ENCODE measurements at regions not wholly inside any gene's neighbourhood (a gene's known extent, or its start where the extent isn't known, plus 50 kb on each side); places are given as distances from the start of the nearest gene placed in this dataset.
"Not testable (repeated sequence)": the region's sequence is repeated elsewhere in the genome, so short reads cannot be mapped to it uniquely, and the experiment has no call there.

- no peak for DNase-seq
Measured at GRCh38 chr5:92868442-92868841, 712.6 kb downstream of the NR2F1-AS1 start.

GRCh38 chr5:92864591-92864990 lies 716.4 kb downstream of the NR2F1-AS1 start:
- DNase-seq, result no peak

GRCh38 chr5:92863666-92864065 lies 717.4 kb downstream of the NR2F1-AS1 start:
- DNase-seq, result no peak

GRCh38 chr5:92861531-92862285 lies 719.3 kb downstream of the NR2F1-AS1 start:
- DNase-seq, result no peak

- DNase-seq, result no peak
Measured at GRCh38 chr5:92860061-92860460, 721.0 kb downstream of the NR2F1-AS1 start.

- no peak for DNase-seq
Measured at GRCh38 chr5:92852219-92852618, 728.8 kb downstream of the NR2F1-AS1 start.

GRCh38 chr5:92850886-92851285 lies 730.1 kb downstream of the NR2F1-AS1 start:
- no peak for DNase-seq

- no peak for DNase-seq
Measured at GRCh38 chr5:92849756-92850155, 731.3 kb downstream of the NR2F1-AS1 start.

GRCh38 chr5:92841604-92842155 lies 739.3 kb downstream of the NR2F1-AS1 start:
- DNase-seq, result no peak

- no peak for DNase-seq
Measured at GRCh38 chr5:92838253-92838652, 742.8 kb downstream of the NR2F1-AS1 start.

- no peak for DNase-seq
Measured at GRCh38 chr5:92836855-92837755, 743.9 kb downstream of the NR2F1-AS1 start.

- DNase-seq, result no peak
Measured at GRCh38 chr5:92835712-92836111, 745.3 kb downstream of the NR2F1-AS1 start.

- DNase-seq, result not testable (repeated sequence)
Measured at GRCh38 chr5:92823551-92823950, 757.5 kb downstream of the NR2F1-AS1 start.

GRCh38 chr5:92822183-92822582 lies 758.8 kb downstream of the NR2F1-AS1 start:
- no peak for DNase-seq

GRCh38 chr5:92809855-92810465 lies 771.1 kb downstream of the NR2F1-AS1 start:
- no peak for DNase-seq

GRCh38 chr5:92808474-92808873 lies 772.5 kb downstream of the NR2F1-AS1 start:
- DNase-seq, result no peak

- DNase-seq, result no peak
Measured at GRCh38 chr5:92807085-92807484, 773.9 kb downstream of the NR2F1-AS1 start.

GRCh38 chr5:92805446-92805845 lies 775.6 kb downstream of the NR2F1-AS1 start:
- DNase-seq, result no peak

GRCh38 chr5:92801911-92802310 lies 779.1 kb downstream of the NR2F1-AS1 start:
- DNase-seq, result peak; percentile 1

GRCh38 chr5:92800365-92800764 lies 780.7 kb downstream of the NR2F1-AS1 start:
- DNase-seq, result peak; percentile 78

GRCh38 chr5:92795633-92796032 lies 785.4 kb downstream of the NR2F1-AS1 start:
- DNase-seq, result no peak

- DNase-seq, result no peak
Measured at GRCh38 chr5:92780057-92780456, 801.0 kb downstream of the NR2F1-AS1 start.

- no peak for DNase-seq
Measured at GRCh38 chr5:92779536-92779935, 801.5 kb downstream of the NR2F1-AS1 start.
